GM10248 (cell line): ENCODE measurements at regions not wholly inside any gene's neighbourhood (a gene's known extent, or its start where the extent isn't known, plus 50 kb on each side); places are given as distances from the start of the nearest gene placed in this dataset.

Source experiments
- CTCF ChIA-PET: fragments of 300-600 bp; sonication (Branson Sonifier 250); formaldehyde crosslinking; extraction: SDS; loops from one replicate; lab custom pipeline; 2021; ENCODE audit warnings: antibody characterized with exemption; lab: Yijun Ruan, JAX
- POLR2A ChIA-PET: fragments of 350-650 bp; sonication (Branson Sonifier 250); formaldehyde crosslinking; extraction: SDS; loops from one replicate; lab custom pipeline; 2020; ENCODE audit warnings: antibody characterized with exemption; lab: Yijun Ruan, JAX
- DNase-seq: peaks from one replicate; pipeline ENCODE4 v3.0.0; 2012; ENCODE audit errors: extremely low spot score
- TF ChIP-seq, protein P1 (sequence below): IDR thresholded peaks from 2 replicates; pipeline ENCODE4 v1.5.1; 2012; ENCODE audit warnings: mild to moderate bottlenecking, low read depth; ENCODE audit errors: extremely low read depth, missing control alignments, control extremely low read depth

DNA sequence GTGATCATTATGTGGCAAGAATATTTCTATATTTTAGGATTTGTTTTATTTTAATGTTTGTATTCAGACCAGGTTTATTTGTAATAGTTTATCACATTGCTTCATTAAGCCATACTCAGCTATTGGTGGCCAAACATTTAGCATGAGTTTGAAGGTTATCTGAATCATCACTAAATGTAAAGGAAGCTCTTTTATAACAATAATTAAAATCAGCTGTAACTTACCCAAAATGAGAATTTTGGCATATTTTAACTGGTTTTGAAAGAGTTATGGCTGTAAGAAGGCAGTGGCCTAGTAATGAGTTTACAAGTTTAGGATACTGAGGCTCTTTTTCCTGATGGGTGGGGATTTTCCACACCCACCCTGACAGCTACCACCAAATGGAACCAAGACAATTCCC, 177.8 kb downstream of the EN1 start:
- ChIA-PET POLR2A (no interaction called here), CTCF (no interaction called here)

DNA sequence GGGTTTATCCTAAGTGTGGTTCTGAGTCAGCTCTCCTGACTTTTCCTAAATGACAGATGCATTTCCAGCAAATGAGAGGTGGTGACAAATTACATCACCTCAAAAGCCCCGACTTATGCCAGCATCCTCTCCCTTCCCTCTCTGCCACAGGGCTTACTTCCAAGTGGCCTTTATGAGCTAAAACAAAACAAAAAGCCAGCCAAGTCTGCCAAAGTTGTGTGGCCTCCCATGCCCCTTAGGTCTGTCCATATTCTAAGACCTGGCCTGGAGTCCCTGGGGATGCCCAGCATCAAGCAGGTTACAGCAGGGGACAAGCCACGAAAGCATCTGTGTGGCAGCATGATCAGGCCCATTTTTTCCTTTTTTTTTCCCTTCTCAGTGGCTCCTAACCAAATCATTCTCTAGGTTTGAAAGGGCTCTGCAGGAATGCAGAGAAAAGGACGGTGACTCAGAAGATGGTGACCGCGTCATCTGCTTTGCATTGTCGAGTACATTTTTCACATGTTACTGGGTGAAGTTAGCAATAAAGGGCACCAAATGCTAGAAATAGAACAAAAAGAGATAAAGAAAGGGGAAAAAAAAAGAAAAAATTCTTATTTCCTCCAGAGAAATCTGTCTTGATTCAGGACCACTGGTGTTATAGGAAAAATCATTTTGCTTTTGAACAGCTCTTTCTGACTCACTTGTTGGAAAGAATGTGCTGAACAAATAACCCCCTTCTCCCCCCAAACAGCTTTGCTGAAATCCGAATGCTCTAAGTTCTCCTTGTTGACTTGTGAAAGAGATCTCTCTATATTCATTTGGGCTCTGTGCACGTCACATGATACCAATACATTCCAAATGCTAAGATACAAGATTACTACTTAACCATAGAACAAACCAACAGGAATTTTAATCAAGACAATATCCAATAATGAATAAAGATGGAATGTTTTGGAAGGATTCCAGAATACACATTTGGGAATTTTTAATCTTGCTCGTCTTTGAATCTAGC, 178.7 kb downstream of the EN1 start:
- DNase-seq, result no peak
- TF ChIP-seq, protein P1, sequence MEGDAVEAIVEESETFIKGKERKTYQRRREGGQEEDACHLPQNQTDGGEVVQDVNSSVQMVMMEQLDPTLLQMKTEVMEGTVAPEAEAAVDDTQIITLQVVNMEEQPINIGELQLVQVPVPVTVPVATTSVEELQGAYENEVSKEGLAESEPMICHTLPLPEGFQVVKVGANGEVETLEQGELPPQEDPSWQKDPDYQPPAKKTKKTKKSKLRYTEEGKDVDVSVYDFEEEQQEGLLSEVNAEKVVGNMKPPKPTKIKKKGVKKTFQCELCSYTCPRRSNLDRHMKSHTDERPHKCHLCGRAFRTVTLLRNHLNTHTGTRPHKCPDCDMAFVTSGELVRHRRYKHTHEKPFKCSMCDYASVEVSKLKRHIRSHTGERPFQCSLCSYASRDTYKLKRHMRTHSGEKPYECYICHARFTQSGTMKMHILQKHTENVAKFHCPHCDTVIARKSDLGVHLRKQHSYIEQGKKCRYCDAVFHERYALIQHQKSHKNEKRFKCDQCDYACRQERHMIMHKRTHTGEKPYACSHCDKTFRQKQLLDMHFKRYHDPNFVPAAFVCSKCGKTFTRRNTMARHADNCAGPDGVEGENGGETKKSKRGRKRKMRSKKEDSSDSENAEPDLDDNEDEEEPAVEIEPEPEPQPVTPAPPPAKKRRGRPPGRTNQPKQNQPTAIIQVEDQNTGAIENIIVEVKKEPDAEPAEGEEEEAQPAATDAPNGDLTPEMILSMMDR, result no peak
- POLR2A ChIA-PET, result no interaction called here
- CTCF ChIA-PET, result no interaction called here

More for the DNA sequence above, 177.8 kb downstream of the EN1 start:
- no peak for DNase-seq
- TF ChIP-seq, protein P1, result no peak

DNA sequence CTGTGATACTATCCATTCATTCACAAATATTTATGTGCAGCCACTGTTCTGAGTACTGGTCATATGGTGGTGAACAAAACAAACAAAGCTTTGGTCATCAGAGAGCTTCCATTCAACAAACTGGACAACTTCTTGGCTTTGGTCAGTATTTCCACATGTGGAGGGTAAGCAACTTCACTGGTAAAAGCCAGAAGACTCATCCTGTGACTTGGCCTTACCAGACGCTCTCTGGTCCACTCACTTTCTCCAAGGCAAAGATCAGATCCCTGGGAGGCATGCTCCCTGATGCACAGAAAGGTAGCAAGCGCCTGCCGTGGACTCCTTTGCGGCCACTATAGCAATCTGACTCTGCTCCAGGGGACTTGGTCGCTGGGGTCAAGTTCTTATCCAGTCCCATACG, 179.5 kb downstream of the EN1 start:
- POLR2A ChIA-PET, result no interaction called here
- CTCF ChIA-PET, result no interaction called here
- TF ChIP-seq, protein P1, result no peak
- DNase-seq, result no peak

DNA sequence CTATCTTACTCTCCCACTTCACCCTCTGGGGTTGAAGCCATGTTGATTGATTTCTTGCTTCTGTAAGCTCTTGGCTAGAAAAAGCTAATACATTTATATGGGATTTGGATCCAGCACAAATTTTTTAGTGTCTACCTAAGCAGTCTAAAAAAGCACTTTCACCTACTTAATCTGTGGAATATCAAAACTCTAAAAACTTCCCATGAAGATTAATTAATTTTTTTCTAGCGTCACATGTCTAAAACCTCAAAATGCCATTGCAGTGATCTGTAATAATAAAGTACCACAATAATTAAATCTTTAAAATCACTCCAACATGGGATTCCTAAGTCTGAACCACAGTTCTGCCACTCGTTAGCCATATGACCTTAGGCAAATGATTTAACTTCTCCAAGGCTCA, 180.1 kb downstream of the EN1 start:
- POLR2A ChIA-PET, result no interaction called here
- CTCF ChIA-PET, result no interaction called here

DNA sequence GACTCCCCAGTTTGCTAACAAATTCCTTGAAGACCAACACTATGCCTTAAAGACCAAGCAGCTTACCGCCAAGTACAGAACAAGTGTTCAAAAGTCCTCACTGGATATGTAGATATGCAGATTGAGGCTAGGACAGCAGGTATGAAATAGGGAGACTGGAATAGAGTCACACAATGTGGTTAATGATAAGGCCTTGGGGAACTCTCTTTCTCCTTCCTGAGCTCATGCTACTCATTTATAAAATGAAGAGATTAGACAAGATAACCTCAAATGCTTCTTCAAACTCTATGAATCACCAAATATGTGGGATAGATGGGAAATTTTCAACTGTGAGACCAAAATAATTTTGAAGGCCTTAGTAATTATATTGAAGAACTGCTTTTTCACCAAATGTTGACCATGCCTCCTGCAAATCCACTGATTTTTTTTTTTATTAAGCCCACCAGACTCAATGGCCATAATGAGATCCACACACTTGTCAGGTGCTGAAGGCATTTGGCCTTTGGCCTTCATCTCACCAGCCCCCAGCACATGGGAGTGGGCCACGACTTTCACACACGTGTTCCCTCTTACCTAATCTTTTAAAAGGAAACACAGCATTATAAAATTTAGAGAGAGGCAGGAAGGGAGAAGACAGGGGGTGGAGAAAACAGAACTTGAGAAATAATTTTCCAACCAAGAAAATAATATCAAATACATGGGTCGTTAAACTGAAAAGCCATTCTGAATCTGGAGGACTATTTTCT, 181.5 kb downstream of the EN1 start:
- no peak for DNase-seq
- TF ChIP-seq, protein P1, result no peak
- ChIA-PET POLR2A (no interaction called here), CTCF (no interaction called here)

More for the DNA sequence above, 180.1 kb downstream of the EN1 start:
- TF ChIP-seq, protein P1, result no peak
- DNase-seq, result no peak

DNA sequence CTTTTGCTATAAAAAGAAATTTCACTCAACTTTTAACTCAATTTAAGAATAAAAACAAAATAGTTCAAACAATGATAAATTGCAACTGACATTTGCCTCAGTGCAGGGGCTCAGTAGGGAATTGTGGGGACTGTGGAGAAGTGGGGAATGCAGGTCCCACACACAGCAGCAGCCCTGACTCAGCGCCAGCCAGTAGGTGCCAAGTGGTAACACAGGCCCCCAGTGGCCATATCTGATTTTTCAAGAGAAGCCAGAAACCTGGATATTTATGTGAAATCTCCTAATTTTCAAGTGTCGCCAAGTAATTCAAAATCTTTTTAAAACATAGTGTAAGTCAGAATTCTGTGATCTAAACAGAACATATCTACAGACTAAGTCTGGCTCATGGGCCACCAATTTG, 186.3 kb downstream of the EN1 start:
- TF ChIP-seq, protein P1, result no peak
- ChIA-PET POLR2A (no interaction called here), CTCF (no interaction called here)
- no peak for DNase-seq
